ENCODE measurements at regions not wholly inside any gene's neighbourhood (a gene's known extent, or its start where the extent isn't known, plus 50 kb on each side); places are given as distances from the start of the nearest gene placed in this dataset.

DNA sequence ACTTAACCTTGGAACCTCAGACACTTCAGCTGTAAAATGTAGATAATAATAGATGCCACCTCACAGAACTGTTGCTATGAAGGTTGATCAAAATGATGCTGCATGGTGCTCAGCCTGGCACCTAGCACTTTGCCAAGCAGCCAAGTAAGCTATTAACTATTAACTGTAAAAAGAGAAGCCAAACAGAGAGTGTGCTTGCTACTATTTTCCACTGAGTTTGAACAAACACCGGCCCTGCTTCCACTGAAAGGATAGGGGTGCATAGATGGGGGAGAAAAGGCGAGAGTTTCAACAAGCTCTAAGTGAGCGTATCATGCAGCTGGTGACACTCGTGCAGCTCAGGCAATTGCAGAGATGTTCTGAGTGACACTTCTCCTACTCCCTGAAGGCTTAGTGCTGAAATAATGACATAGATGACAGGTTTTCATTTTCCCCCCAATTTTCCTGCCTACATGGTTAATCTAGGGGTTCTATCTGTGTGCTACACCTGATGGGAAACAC lies 78.2 kb downstream of the GPR88 start:
- TF ChIP-seq POLR2A (IDR thresholded peaks at IDR 0.05), result no peak
- TF ChIP-seq, protein P1, sequence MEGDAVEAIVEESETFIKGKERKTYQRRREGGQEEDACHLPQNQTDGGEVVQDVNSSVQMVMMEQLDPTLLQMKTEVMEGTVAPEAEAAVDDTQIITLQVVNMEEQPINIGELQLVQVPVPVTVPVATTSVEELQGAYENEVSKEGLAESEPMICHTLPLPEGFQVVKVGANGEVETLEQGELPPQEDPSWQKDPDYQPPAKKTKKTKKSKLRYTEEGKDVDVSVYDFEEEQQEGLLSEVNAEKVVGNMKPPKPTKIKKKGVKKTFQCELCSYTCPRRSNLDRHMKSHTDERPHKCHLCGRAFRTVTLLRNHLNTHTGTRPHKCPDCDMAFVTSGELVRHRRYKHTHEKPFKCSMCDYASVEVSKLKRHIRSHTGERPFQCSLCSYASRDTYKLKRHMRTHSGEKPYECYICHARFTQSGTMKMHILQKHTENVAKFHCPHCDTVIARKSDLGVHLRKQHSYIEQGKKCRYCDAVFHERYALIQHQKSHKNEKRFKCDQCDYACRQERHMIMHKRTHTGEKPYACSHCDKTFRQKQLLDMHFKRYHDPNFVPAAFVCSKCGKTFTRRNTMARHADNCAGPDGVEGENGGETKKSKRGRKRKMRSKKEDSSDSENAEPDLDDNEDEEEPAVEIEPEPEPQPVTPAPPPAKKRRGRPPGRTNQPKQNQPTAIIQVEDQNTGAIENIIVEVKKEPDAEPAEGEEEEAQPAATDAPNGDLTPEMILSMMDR (IDR thresholded peaks at IDR 0.05), result no peak
